ENCODE measurements at regions not wholly inside any gene's neighbourhood (a gene's known extent, or its start where the extent isn't known, plus 50 kb on each side); places are given as distances from the start of the nearest gene placed in this dataset.

- H3K9me2 ChIP-seq (ENCODE audit: insufficient read depth): no peaks in the 10 kb centered on the region
- H3F3A ChIP-seq (ENCODE audit: insufficient read depth): no peaks in the 10 kb centered on the region
- no peak for DNase-seq
- H2AFZ ChIP-seq: no peak overlapping the region
- H4K20me1 ChIP-seq (ENCODE audit: insufficient read depth): no peaks in the 10 kb centered on the region
- no peaks in the 10 kb centered on the region; the same call in 1 of the 2 replicates for H3K4me1 ChIP-seq (ENCODE audit: insufficient read depth)
- no peaks in the 10 kb centered on the region for H3K36me3 ChIP-seq (ENCODE audit: low read depth)
- no peak overlapping the region for H3K27ac ChIP-seq
- H3K4me2 ChIP-seq (ENCODE audit: unreplicated experiment): no peak overlapping the region
- H3K27me3 ChIP-seq (replicated peaks; ENCODE audit: insufficient read depth): no peaks in the 10 kb centered on the region
- no peaks in the 10 kb centered on the region for H3K9me3 ChIP-seq (ENCODE audit: low read depth)
- no peak for TF ChIP-seq EZH2 (IDR thresholded peaks at IDR 0.05; ENCODE audit: insufficient read depth, poor library complexity, severe bottlenecking)
- no peak for TF ChIP-seq EZH2phosphoT487 (IDR thresholded peaks at IDR 0.05; ENCODE audit: insufficient read depth, low read depth)
- H3K4me3 ChIP-seq: no peak overlapping the region
- H3K79me2 ChIP-seq (ENCODE audit: insufficient read depth): no peaks in the 10 kb centered on the region
- in situ Hi-C loops (cut with MboI): no loop called here
- no peak overlapping the region for H3K9ac ChIP-seq
Observed at GRCh38 chr5:97266076-97266475, 83.0 kb upstream of the RIOK2 start.

GRCh38 chr5:97266576-97266975 is 83.5 kb upstream of the RIOK2 start:
- Histone ChIP-seq H4K20me1 (ENCODE audit: insufficient read depth) (no peaks in the 10 kb centered on the region), H3K4me1 (ENCODE audit: insufficient read depth) (no peaks in the 10 kb centered on the region; the same call in 1 of the 2 replicates), H3K9me3 (ENCODE audit: low read depth) (no peaks in the 10 kb centered on the region), H3K36me3 (ENCODE audit: low read depth) (no peaks in the 10 kb centered on the region), H3K9ac (no peak overlapping the region), H2AFZ (0 out of 2 replicates have a peak overlapping the region, but pooled peaks have one; percentile 11), H3K27me3 (replicated peaks; ENCODE audit: insufficient read depth) (no peaks in the 10 kb centered on the region), H3K4me2 (ENCODE audit: unreplicated experiment) (peak overlapping the region; percentile 3), H3K27ac (no peak overlapping the region), H3F3A (ENCODE audit: insufficient read depth) (no peaks in the 10 kb centered on the region), H3K4me3 (no peak overlapping the region), H3K79me2 (ENCODE audit: insufficient read depth) (no peaks in the 10 kb centered on the region), H3K9me2 (ENCODE audit: insufficient read depth) (no peaks in the 10 kb centered on the region)
- no peak for TF ChIP-seq EZH2phosphoT487 (IDR thresholded peaks at IDR 0.05; ENCODE audit: insufficient read depth, low read depth)
- no peak for TF ChIP-seq EZH2 (IDR thresholded peaks at IDR 0.05; ENCODE audit: insufficient read depth, poor library complexity, severe bottlenecking)
- in situ Hi-C loops (cut with MboI): no loop called here
- 11 to 14% methylated on average over 5 of the region's 5 CpGs for WGBS, 2 experiments (ENCODE audit: low coverage in 1 of 2, low lambda C conversion rate in 2 of 2, missing lambda C conversion rate in 2 of 2)
- peak; percentile 56 for DNase-seq

- in situ Hi-C loops (cut with MboI): no loop called here
Observed at GRCh38 chr5:97267767-97268166, 84.7 kb upstream of the RIOK2 start.

GRCh38 chr5:97276474-97277120 is 93.5 kb upstream of the RIOK2 start:
- H2AFZ ChIP-seq: no peak overlapping the region
- WGBS, 2 experiments (ENCODE audit: low coverage in 1 of 2, low lambda C conversion rate in 2 of 2, missing lambda C conversion rate in 2 of 2): 48 to 62% methylated on average over 3 of the region's 3 CpGs
- in situ Hi-C loops (cut with MboI): no loop called here
- H3K9me3 ChIP-seq (ENCODE audit: low read depth): no peaks in the 10 kb centered on the region
- no peak overlapping the region for H3K4me3 ChIP-seq
- no peak overlapping the region for H3K9ac ChIP-seq
- no peaks in the 10 kb centered on the region for H3K9me2 ChIP-seq (ENCODE audit: insufficient read depth)
- no peak for TF ChIP-seq EZH2 (IDR thresholded peaks at IDR 0.05; ENCODE audit: insufficient read depth, poor library complexity, severe bottlenecking)
- no peak for TF ChIP-seq EZH2phosphoT487 (IDR thresholded peaks at IDR 0.05; ENCODE audit: insufficient read depth, low read depth)
- no peaks in the 10 kb centered on the region for H3K79me2 ChIP-seq (ENCODE audit: insufficient read depth)
- H3K36me3 ChIP-seq (ENCODE audit: low read depth): no peaks in the 10 kb centered on the region
- DNase-seq: no peak
- H3K27me3 ChIP-seq (replicated peaks; ENCODE audit: insufficient read depth): no peaks in the 10 kb centered on the region
- H4K20me1 ChIP-seq (ENCODE audit: insufficient read depth): no peaks in the 10 kb centered on the region
- H3K4me1 ChIP-seq (ENCODE audit: insufficient read depth): no peaks in the 10 kb centered on the region
- H3F3A ChIP-seq (ENCODE audit: insufficient read depth): no peaks in the 10 kb centered on the region
- no peak overlapping the region for H3K27ac ChIP-seq
- no peak overlapping the region for H3K4me2 ChIP-seq (ENCODE audit: unreplicated experiment)

More at GRCh38 chr5:97267767-97268166, 84.7 kb upstream of the RIOK2 start:
- Histone ChIP-seq H3K79me2 (ENCODE audit: insufficient read depth) (no peaks in the 10 kb centered on the region), H3K9me3 (ENCODE audit: low read depth) (no peaks in the 10 kb centered on the region), H3K9me2 (ENCODE audit: insufficient read depth) (no peaks in the 10 kb centered on the region), H3K4me3 (no peak overlapping the region), H3K36me3 (ENCODE audit: low read depth) (no peaks in the 10 kb centered on the region), H3K4me1 (ENCODE audit: insufficient read depth) (no peaks in the 10 kb centered on the region; the same call in 1 of the 2 replicates), H3K27me3 (replicated peaks; ENCODE audit: insufficient read depth) (no peaks in the 10 kb centered on the region), H3K27ac (no peak overlapping the region), H3F3A (ENCODE audit: insufficient read depth) (no peaks in the 10 kb centered on the region), H3K4me2 (ENCODE audit: unreplicated experiment) (no peak overlapping the region), H4K20me1 (ENCODE audit: insufficient read depth) (no peaks in the 10 kb centered on the region), H2AFZ (no peak overlapping the region), H3K9ac (no peak overlapping the region)
- TF ChIP-seq EZH2phosphoT487 (IDR thresholded peaks at IDR 0.05; ENCODE audit: insufficient read depth, low read depth) (no peak), EZH2 (IDR thresholded peaks at IDR 0.05; ENCODE audit: insufficient read depth, poor library complexity, severe bottlenecking) (no peak)
- 61% methylated on average over 3 of the region's 3 CpGs for WGBS, 2 experiments (ENCODE audit: low coverage in 1 of 2, low lambda C conversion rate in 2 of 2, missing lambda C conversion rate in 2 of 2)
- no peak for DNase-seq

Measured in GM23248 (cell line).